ENCODE measurements at regions not wholly inside any gene's neighbourhood (a gene's known extent, or its start where the extent isn't known, plus 50 kb on each side); places are given as distances from the start of the nearest gene placed in this dataset.

DNA sequence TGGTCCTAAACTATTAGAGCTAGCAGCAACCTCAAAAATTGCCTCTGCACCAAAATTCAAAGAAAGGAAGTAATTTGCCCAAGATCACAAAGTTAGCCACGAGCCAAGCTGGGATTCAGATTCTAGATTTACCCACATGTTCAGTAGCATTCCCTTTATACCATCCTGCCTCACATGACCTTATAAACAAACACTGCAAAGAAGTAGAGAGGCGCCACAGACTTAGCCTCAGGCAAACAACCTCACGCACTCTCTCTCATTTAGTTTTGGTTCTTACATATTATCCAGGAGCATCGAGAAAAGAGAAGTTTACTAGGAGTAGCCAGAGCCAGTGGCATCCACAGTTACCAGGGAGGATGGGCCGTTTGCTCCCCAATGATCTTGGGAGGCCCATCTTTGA lies 226.6 kb downstream of the OSR1 start:
- no TSS peak for BruUV-seq (replicated peaks)

DNA sequence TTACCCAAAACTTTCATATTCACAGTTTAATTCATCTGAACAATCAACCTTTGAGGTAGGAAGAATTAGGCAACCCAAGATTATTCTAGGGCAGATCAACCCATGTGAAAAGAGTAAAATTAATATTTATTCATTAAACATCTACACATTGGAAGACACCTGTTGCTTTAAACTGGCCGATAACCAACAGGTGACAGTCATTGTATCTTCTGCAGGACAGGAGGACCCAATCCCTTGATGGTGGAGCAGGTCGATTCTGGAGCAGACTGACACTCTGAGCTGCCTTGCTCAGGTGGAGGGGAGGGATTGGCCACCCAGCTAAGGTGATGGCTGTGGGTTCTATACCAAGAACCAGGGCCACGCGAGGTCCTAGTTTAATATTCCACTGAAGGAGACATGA lies 230.3 kb downstream of the OSR1 start:
- ChIA-PET CTCF (no interaction called here), POLR2A (ENCODE audit: unreplicated experiment) (no interaction called here)
- no peaks in the 10 kb centered on the region for H3K9me3 ChIP-seq (ENCODE audit: low read length)
- no peaks in the 10 kb centered on the region for H3F3A ChIP-seq (ENCODE audit: low read length, unreplicated experiment)
- no peaks in the 10 kb centered on the region for H4K20me1 ChIP-seq (ENCODE audit: low read length)
- H3K4me3 ChIP-seq (ENCODE audit: low read length): no peak overlapping the region
- H3K36me3 ChIP-seq (ENCODE audit: low read depth, low read length): no peaks in the 10 kb centered on the region
- TF ChIP-seq EZH2 (IDR thresholded peaks at IDR 0.05; ENCODE audit: low read length, unreplicated experiment): no peak
- TF ChIP-seq, protein P1, sequence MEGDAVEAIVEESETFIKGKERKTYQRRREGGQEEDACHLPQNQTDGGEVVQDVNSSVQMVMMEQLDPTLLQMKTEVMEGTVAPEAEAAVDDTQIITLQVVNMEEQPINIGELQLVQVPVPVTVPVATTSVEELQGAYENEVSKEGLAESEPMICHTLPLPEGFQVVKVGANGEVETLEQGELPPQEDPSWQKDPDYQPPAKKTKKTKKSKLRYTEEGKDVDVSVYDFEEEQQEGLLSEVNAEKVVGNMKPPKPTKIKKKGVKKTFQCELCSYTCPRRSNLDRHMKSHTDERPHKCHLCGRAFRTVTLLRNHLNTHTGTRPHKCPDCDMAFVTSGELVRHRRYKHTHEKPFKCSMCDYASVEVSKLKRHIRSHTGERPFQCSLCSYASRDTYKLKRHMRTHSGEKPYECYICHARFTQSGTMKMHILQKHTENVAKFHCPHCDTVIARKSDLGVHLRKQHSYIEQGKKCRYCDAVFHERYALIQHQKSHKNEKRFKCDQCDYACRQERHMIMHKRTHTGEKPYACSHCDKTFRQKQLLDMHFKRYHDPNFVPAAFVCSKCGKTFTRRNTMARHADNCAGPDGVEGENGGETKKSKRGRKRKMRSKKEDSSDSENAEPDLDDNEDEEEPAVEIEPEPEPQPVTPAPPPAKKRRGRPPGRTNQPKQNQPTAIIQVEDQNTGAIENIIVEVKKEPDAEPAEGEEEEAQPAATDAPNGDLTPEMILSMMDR (conservative IDR thresholded peaks at IDR 0.05; ENCODE audit: low read depth, low read length): no peak
- TF ChIP-seq EZH2phosphoT487 (IDR thresholded peaks at IDR 0.05; ENCODE audit: borderline replicate concordance, low read length): no peak
- no peaks in the 10 kb centered on the region for H3K79me2 ChIP-seq (ENCODE audit: low read length)
- peaks cover 19% of the 10 kb centered on the region for H3K4me1 ChIP-seq (ENCODE audit: insufficient read depth, low read length)
- intact Hi-C loops (cut with micrococcal nuclease): no loop called here
- H3K9me2 ChIP-seq (replicated peaks; ENCODE audit: low read length): no peaks in the 10 kb centered on the region
- ATAC-seq: no peak
- no peak overlapping the region for H3K9ac ChIP-seq (ENCODE audit: low read length)
- no peak for DNase-seq
- H2AFZ ChIP-seq (ENCODE audit: low read length): no peak overlapping the region
- H3K27me3 ChIP-seq (ENCODE audit: low read length): no peaks in the 10 kb centered on the region
- BruUV-seq (replicated peaks): no TSS peak
- no peak overlapping the region for H3K27ac ChIP-seq (ENCODE audit: low read length)
- no peak overlapping the region for H3K4me2 ChIP-seq (ENCODE audit: low read length)

More for the DNA sequence above, 226.6 kb downstream of the OSR1 start:
- no peaks in the 10 kb centered on the region for H3K9me2 ChIP-seq (replicated peaks; ENCODE audit: low read length)
- ChIA-PET POLR2A (ENCODE audit: unreplicated experiment) (no interaction called here), CTCF (no interaction called here)
- H3K4me2 ChIP-seq (ENCODE audit: low read length): no peak overlapping the region
- H3F3A ChIP-seq (ENCODE audit: low read length, unreplicated experiment): no peaks in the 10 kb centered on the region
- H3K27me3 ChIP-seq (ENCODE audit: low read length): no peaks in the 10 kb centered on the region
- H3K9ac ChIP-seq (ENCODE audit: low read length): no peak overlapping the region
- H3K4me3 ChIP-seq (ENCODE audit: low read length): no peak overlapping the region
- no peaks in the 10 kb centered on the region for H3K36me3 ChIP-seq (ENCODE audit: low read depth, low read length)
- no peak for ATAC-seq
- DNase-seq: no peak
- TF ChIP-seq EZH2 (IDR thresholded peaks at IDR 0.05; ENCODE audit: low read length, unreplicated experiment): no peak
- TF ChIP-seq EZH2phosphoT487 (IDR thresholded peaks at IDR 0.05; ENCODE audit: borderline replicate concordance, low read length): no peak
- TF ChIP-seq, protein P1 (conservative IDR thresholded peaks at IDR 0.05; ENCODE audit: low read depth, low read length): no peak
- H4K20me1 ChIP-seq (ENCODE audit: low read length): no peaks in the 10 kb centered on the region
- no peak overlapping the region for H2AFZ ChIP-seq (ENCODE audit: low read length)
- H3K9me3 ChIP-seq (ENCODE audit: low read length): no peaks in the 10 kb centered on the region
- no peak overlapping the region for H3K27ac ChIP-seq (ENCODE audit: low read length)
- intact Hi-C loops (cut with micrococcal nuclease): no loop called here
- H3K4me1 ChIP-seq (ENCODE audit: insufficient read depth, low read length): peaks cover 15% of the 10 kb centered on the region
- no peaks in the 10 kb centered on the region for H3K79me2 ChIP-seq (ENCODE audit: low read length)

DNA sequence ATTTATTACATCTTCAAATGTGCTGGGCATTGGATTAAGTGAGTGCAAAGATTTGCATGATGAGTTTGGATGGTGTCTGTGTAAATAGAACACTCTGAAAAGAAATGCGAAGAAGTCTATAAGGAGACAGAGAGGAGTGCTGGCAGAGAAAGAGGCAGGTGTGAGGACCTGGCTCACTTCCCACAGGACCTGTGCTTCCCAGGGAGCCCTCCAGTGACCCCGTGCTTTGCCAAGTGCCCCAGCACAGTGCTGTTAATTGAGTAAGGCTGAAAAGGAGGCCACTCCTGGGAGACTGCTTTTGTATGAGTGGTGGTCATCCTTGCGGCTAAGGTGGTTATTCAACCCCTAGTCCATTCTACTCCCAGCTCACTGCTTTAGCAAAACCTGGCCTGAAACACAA lies 230.8 kb downstream of the OSR1 start:
- Histone ChIP-seq H2AFZ (ENCODE audit: low read length) (no peak overlapping the region), H3F3A (ENCODE audit: low read length, unreplicated experiment) (no peaks in the 10 kb centered on the region), H3K27me3 (ENCODE audit: low read length) (no peaks in the 10 kb centered on the region), H3K4me3 (ENCODE audit: low read length) (no peak overlapping the region), H3K4me2 (ENCODE audit: low read length) (no peak overlapping the region), H3K36me3 (ENCODE audit: low read depth, low read length) (no peaks in the 10 kb centered on the region), H3K4me1 (ENCODE audit: insufficient read depth, low read length) (peaks cover 19% of the 10 kb centered on the region), H3K9me2 (replicated peaks; ENCODE audit: low read length) (no peaks in the 10 kb centered on the region), H3K9me3 (ENCODE audit: low read length) (no peaks in the 10 kb centered on the region), H3K27ac (ENCODE audit: low read length) (no peak overlapping the region), H4K20me1 (ENCODE audit: low read length) (no peaks in the 10 kb centered on the region), H3K9ac (ENCODE audit: low read length) (no peak overlapping the region), H3K79me2 (ENCODE audit: low read length) (no peaks in the 10 kb centered on the region)
- BruUV-seq (replicated peaks): no TSS peak
- ChIA-PET CTCF (no interaction called here), POLR2A (ENCODE audit: unreplicated experiment) (no interaction called here)
- no peak for TF ChIP-seq EZH2phosphoT487 (IDR thresholded peaks at IDR 0.05; ENCODE audit: borderline replicate concordance, low read length)
- TF ChIP-seq EZH2 (IDR thresholded peaks at IDR 0.05; ENCODE audit: low read length, unreplicated experiment): no peak
- TF ChIP-seq, protein P1 (conservative IDR thresholded peaks at IDR 0.05; ENCODE audit: low read depth, low read length): no peak
- no peak for DNase-seq
- ATAC-seq: no peak
- intact Hi-C loops (cut with micrococcal nuclease): no loop called here
